Fibroblast of lung (primary cell): ENCODE measurements at regions not wholly inside any gene's neighbourhood (a gene's known extent, or its start where the extent isn't known, plus 50 kb on each side); places are given as distances from the start of the nearest gene placed in this dataset.

Experiments
- DNase-seq, 2 donors: peaks; one replicate each; pipeline versions ENCODE4 v3.0.0 to v3.0.0-alpha.2; 2010; ENCODE audit warnings: low read depth in 2 of 2
- H2AFZ ChIP-seq: 2 replicates; pipeline ENCODE4 v1.5.1; 2012; ENCODE audit warnings: low read length, control low read depth, inconsistent platforms
- H3K27ac ChIP-seq: 2 replicates; pipeline ENCODE4 v1.5.1; 2011; ENCODE audit warnings: low read length, control low read depth; ENCODE audit not compliant: insufficient read depth
- H3K27me3 ChIP-seq: 2 replicates; pipeline ENCODE4 v1.5.1; 2011; ENCODE audit warnings: mild to moderate bottlenecking, low read length; ENCODE audit not compliant: control insufficient read depth, insufficient read depth
- H3K36me3 ChIP-seq: 2 replicates; pipeline ENCODE4 v1.5.1; 2011; ENCODE audit warnings: low read length; ENCODE audit not compliant: control insufficient read depth, insufficient read depth
- H3K4me1 ChIP-seq: 2 replicates; pipeline ENCODE4 v1.5.1; 2011; ENCODE audit warnings: low read length; ENCODE audit not compliant: control insufficient read depth, insufficient read depth; ENCODE audit errors: extremely low read depth
- H3K4me2 ChIP-seq: 2 replicates; pipeline ENCODE4 v1.5.1; 2011; ENCODE audit warnings: low read length, control low read depth; ENCODE audit not compliant: insufficient read depth; ENCODE audit errors: extremely low read depth
- H3K4me3 ChIP-seq, 4 experiments: fragments of 200-600 bp in 1 of 4; sonication (generic) in 1 of 4; replicated peaks in 1 of 4; 2 replicates each; pipeline ENCODE4 v1.5.1; 2011 to 2016; ENCODE audit warnings: low read length in 4 of 4, low read depth in 3 of 4, mild to moderate bottlenecking in 3 of 4, control low read depth in 2 of 4, inconsistent platforms in 1 of 4, mixed read lengths in 1 of 4; ENCODE audit not compliant: insufficient read depth in 1 of 4; ENCODE audit errors: control extremely low read depth in 1 of 4
- H3K79me2 ChIP-seq: 2 replicates; pipeline ENCODE4 v1.5.1; 2012; ENCODE audit warnings: mild to moderate bottlenecking, low read length, inconsistent platforms; ENCODE audit not compliant: control insufficient read depth, insufficient read depth
- H3K9ac ChIP-seq: 2 replicates; pipeline ENCODE4 v1.5.1; 2011; ENCODE audit warnings: mild to moderate bottlenecking, low read length, control low read depth; ENCODE audit not compliant: insufficient read depth
- H3K9me3 ChIP-seq: 2 replicates; pipeline ENCODE4 v1.5.1; 2012; ENCODE audit warnings: low read depth, low read length; ENCODE audit not compliant: control insufficient read depth, insufficient read depth
- H4K20me1 ChIP-seq: 2 replicates; pipeline ENCODE4 v1.5.1; 2011; ENCODE audit warnings: low read length; ENCODE audit not compliant: control insufficient read depth, insufficient read depth; ENCODE audit errors: extremely low read depth
- CTCF ChIP-seq, 2 donors: IDR thresholded peaks in 1 of 2; conservative IDR thresholded peaks in 1 of 2; 1 replicate in 1 of 2; 2 replicates in 1 of 2; pipeline ENCODE4 v1.5.1; 2011 to 2012; ENCODE audit warnings: low read length in 2 of 2, control low read depth in 1 of 2, inconsistent platforms in 1 of 2, low read depth in 1 of 2, mild to moderate bottlenecking in 1 of 2
- EZH2 ChIP-seq: IDR thresholded peaks from 2 replicates; pipeline ENCODE4 v1.5.1; 2012; ENCODE audit warnings: low read length, control low read depth, mild to moderate bottlenecking; ENCODE audit errors: missing control alignments

- no peaks in the 10 kb centered on the region for H3K36me3 ChIP-seq
- H3K79me2 ChIP-seq = no peaks in the 10 kb centered on the region
- H3K9me3 ChIP-seq = no peaks in the 10 kb centered on the region
- TF ChIP-seq CTCF (conservative IDR thresholded peaks at IDR 0.05 in 1 of 2, IDR thresholded peaks at IDR 0.05 in 1 of 2; ENCODE audit: low read depth in 1 of 2, low read length in 2 of 2) = no peak
- no peak for TF ChIP-seq EZH2
- no peak overlapping the region for H3K27ac ChIP-seq
- no peak overlapping the region for H2AFZ ChIP-seq
- no peak overlapping the region for H3K4me3 ChIP-seq
- H3K4me2 ChIP-seq = no peak overlapping the region
- H3K4me1 ChIP-seq = no peaks in the 10 kb centered on the region
- H4K20me1 ChIP-seq = no peaks in the 10 kb centered on the region
- no peak overlapping the region for H3K9ac ChIP-seq
- DNase-seq = no peak
- H3K27me3 ChIP-seq = no peaks in the 10 kb centered on the region
Measured at GRCh38 chr9:120156376-120156775, 423.6 kb downstream of the CDK5RAP2 start.

DNA sequence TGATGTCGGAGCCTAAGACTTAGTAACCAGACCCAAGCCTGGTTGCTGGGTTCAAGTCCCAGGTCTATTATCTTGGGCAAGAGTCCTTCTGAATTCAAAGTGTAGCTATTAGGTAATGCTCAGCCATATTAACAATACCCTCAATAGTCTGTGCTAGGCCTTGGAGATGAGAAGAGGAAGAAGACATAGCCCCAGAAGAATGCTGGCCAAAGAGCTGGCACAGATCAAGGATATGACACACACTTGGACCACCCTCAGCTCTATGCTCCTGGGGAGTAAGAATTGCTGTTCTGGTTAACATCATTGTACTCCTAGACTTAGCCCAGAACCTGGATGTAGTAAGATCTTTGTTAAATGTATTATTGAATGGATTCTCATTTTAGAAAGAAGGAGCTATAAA, 426.7 kb downstream of the CDK5RAP2 start:
- no peaks in the 10 kb centered on the region for H3K36me3 ChIP-seq

DNA sequence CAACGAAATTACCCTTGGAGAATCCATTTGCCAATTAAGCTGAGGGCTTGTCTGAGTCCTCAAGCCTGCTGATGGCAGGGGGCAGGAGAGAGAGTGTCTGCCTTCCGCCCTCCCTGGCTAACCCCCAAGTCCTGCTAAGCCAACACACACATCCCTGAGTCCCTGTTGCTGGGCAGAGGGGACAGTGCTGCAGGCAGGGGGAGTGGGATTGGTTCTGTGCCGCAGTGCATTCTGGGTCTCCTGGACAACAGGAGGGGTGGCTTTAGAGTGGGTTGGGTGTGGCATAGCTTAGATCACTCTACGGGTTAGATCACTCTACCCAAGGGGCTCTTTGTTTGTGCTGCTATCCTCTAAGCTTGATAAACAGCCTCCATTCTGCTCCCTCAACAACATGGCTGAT, 427.7 kb downstream of the CDK5RAP2 start:
- H3K9ac ChIP-seq = no peak overlapping the region
- no peak overlapping the region for H3K4me2 ChIP-seq
- no peaks in the 10 kb centered on the region for H4K20me1 ChIP-seq
- H3K36me3 ChIP-seq = no peaks in the 10 kb centered on the region
- no peaks in the 10 kb centered on the region for H3K79me2 ChIP-seq
- DNase-seq = peak in 1 of 2 donors; percentile 7
- no peaks in the 10 kb centered on the region for H3K9me3 ChIP-seq
- H3K4me3 ChIP-seq = no peak overlapping the region
- H2AFZ ChIP-seq = no peak overlapping the region
- H3K4me1 ChIP-seq = no peaks in the 10 kb centered on the region
- H3K27me3 ChIP-seq = no peaks in the 10 kb centered on the region
- TF ChIP-seq EZH2 (no peak), CTCF (conservative IDR thresholded peaks at IDR 0.05 in 1 of 2, IDR thresholded peaks at IDR 0.05 in 1 of 2; ENCODE audit: low read depth in 1 of 2, low read length in 2 of 2) (no peak)
- H3K27ac ChIP-seq = no peak overlapping the region

More for the DNA sequence above, 426.7 kb downstream of the CDK5RAP2 start:
- Histone ChIP-seq H2AFZ (no peak overlapping the region), H3K4me3 (no peak overlapping the region), H4K20me1 (no peaks in the 10 kb centered on the region), H3K27ac (no peak overlapping the region), H3K79me2 (no peaks in the 10 kb centered on the region), H3K9ac (no peak overlapping the region), H3K4me2 (no peak overlapping the region), H3K4me1 (no peaks in the 10 kb centered on the region), H3K27me3 (no peaks in the 10 kb centered on the region), H3K9me3 (no peaks in the 10 kb centered on the region)
- no peak for TF ChIP-seq CTCF (conservative IDR thresholded peaks at IDR 0.05 in 1 of 2, IDR thresholded peaks at IDR 0.05 in 1 of 2; ENCODE audit: low read depth in 1 of 2, low read length in 2 of 2)
- TF ChIP-seq EZH2 = no peak
- DNase-seq = no peak
